Breast epithelium (tissue), 4 donors: ENCODE measurements at regions not wholly inside any gene's neighbourhood (a gene's known extent, or its start where the extent isn't known, plus 50 kb on each side); places are given as distances from the start of the nearest gene placed in this dataset.

Experiments used
- DNase-seq, 2 donors: peaks; one replicate each; pipeline ENCODE4 v3.0.0-alpha.2; 2019; ENCODE audit warnings: low spot score in 2 of 2
- H3K27ac ChIP-seq, 2 donors: fragments of 200-600 bp; sonication (generic) in 1 of 2; one replicate each; pipeline ENCODE4 v1.5.1; 2016 to 2019; ENCODE audit warnings: mild to moderate bottlenecking in 1 of 2
- H3K27me3 ChIP-seq, 2 donors: fragments of 200-600 bp; sonication (generic) in 1 of 2; one replicate each; pipeline versions ENCODE4 v1.5.1 to v1.6.0; 2017 to 2019; ENCODE audit warnings: control low read depth in 1 of 2, mild to moderate bottlenecking in 1 of 2
- H3K36me3 ChIP-seq: fragments of 200-600 bp; one replicate; pipeline ENCODE4 v1.5.1; 2019
- H3K4me1 ChIP-seq, 2 donors: fragments of 200-600 bp; sonication (generic); one replicate each; pipeline ENCODE4 v1.5.1; 2016 to 2019; ENCODE audit warnings: control low read depth in 1 of 2
- H3K4me3 ChIP-seq, 3 donors: fragments of 200-600 bp; sonication (generic); 1 replicate in 2 of 3; 2 replicates in 1 of 3; pipeline ENCODE4 v1.5.1; 2016 to 2019; ENCODE audit warnings: mild to moderate bottlenecking in 3 of 3, moderate library complexity in 2 of 3
- H3K9me3 ChIP-seq, 2 donors: fragments of 200-600 bp; sonication (generic) in 1 of 2; one replicate each; pipeline ENCODE4 v1.5.1; 2016 to 2019; ENCODE audit warnings: control low read depth in 1 of 2
- CTCF ChIP-seq, 3 donors: fragments of 450-650 bp; IDR thresholded peaks; one replicate each; pipeline ENCODE4 v1.5.1; 2016 to 2017; ENCODE audit warnings: antibody characterized with exemption in 3 of 3, mild to moderate bottlenecking in 3 of 3, moderate library complexity in 3 of 3
- POLR2A ChIP-seq: fragments of 450-650 bp; IDR thresholded peaks from one replicate; pipeline ENCODE4 v1.6.1; 2016; ENCODE audit warnings: antibody characterized with exemption, mild to moderate bottlenecking, moderate library complexity
- POLR2AphosphoS5 ChIP-seq, 3 donors: sonication (generic); formaldehyde crosslinking; IDR thresholded peaks; one replicate each; pipeline ENCODE4 v1.6.1; 2017; ENCODE audit warnings: antibody characterized with exemption in 3 of 3
- intact Hi-C: fragments of 100-400 bp; cut with DNase I; formaldehyde crosslinking; loops from one replicate; pipeline ENCODE4 v1.15.1; 2023; ENCODE audit warnings: low total_unique reads

- TF ChIP-seq POLR2AphosphoS5 (IDR thresholded peaks at IDR 0.05) (no peak), POLR2A (no peak), CTCF (IDR thresholded peaks at IDR 0.05) (no peak)
- H3K4me3 ChIP-seq = no peak overlapping the region
- no peak overlapping the region for H3K27ac ChIP-seq
- H3K27me3 ChIP-seq = no peaks in the 10 kb centered on the region
- no peaks in the 10 kb centered on the region for H3K4me1 ChIP-seq
- no peaks in the 10 kb centered on the region for H3K9me3 ChIP-seq
- DNase-seq = no peak
- intact Hi-C loops = no loop called here
- H3K36me3 ChIP-seq = no peaks in the 10 kb centered on the region
These were observed 87.7 kb downstream of the IYD start for GRCh38 chr6:150456466-150456865.

GRCh38 chr6:150456902-150457643 is 88.3 kb downstream of the IYD start:
- Histone ChIP-seq H3K27me3 (no peaks in the 10 kb centered on the region), H3K9me3 (no peaks in the 10 kb centered on the region), H3K4me3 (no peak overlapping the region), H3K4me1 (no peaks in the 10 kb centered on the region), H3K36me3 (no peaks in the 10 kb centered on the region), H3K27ac (no peak overlapping the region)
- no peak for DNase-seq
- intact Hi-C loops = no loop called here
- no peak for TF ChIP-seq POLR2AphosphoS5 (IDR thresholded peaks at IDR 0.05)
- TF ChIP-seq CTCF (IDR thresholded peaks at IDR 0.05) = no peak
- TF ChIP-seq POLR2A = no peak

- TF ChIP-seq CTCF (IDR thresholded peaks at IDR 0.05) (no peak), POLR2A (no peak), POLR2AphosphoS5 (IDR thresholded peaks at IDR 0.05) (no peak)
- Histone ChIP-seq H3K4me3 (no peak overlapping the region), H3K36me3 (no peaks in the 10 kb centered on the region), H3K4me1 (no peaks in the 10 kb centered on the region), H3K27me3 (no peaks in the 10 kb centered on the region), H3K9me3 (no peaks in the 10 kb centered on the region), H3K27ac (no peak overlapping the region)
- intact Hi-C loops = no loop called here
- DNase-seq = no peak
These were observed 89.8 kb downstream of the IYD start for GRCh38 chr6:150458579-150458978.

GRCh38 chr6:150463852-150464251 is 95.0 kb downstream of the IYD start:
- intact Hi-C loops = no loop called here
- no peak for TF ChIP-seq POLR2A
- no peak for TF ChIP-seq POLR2AphosphoS5 (IDR thresholded peaks at IDR 0.05)
- no peak for TF ChIP-seq CTCF (IDR thresholded peaks at IDR 0.05)
- H3K27me3 ChIP-seq = no peaks in the 10 kb centered on the region
- no peak overlapping the region for H3K27ac ChIP-seq
- H3K9me3 ChIP-seq = no peaks in the 10 kb centered on the region
- no peaks in the 10 kb centered on the region for H3K36me3 ChIP-seq
- no peaks in the 10 kb centered on the region for H3K4me1 ChIP-seq
- no peak overlapping the region for H3K4me3 ChIP-seq
- no peak for DNase-seq

GRCh38 chr6:150464966-150465365 is 96.2 kb downstream of the IYD start:
- DNase-seq = no peak
- no peaks in the 10 kb centered on the region for H3K27me3 ChIP-seq
- intact Hi-C loops = no loop called here
- no peaks in the 10 kb centered on the region for H3K36me3 ChIP-seq
- H3K9me3 ChIP-seq = no peaks in the 10 kb centered on the region
- H3K4me3 ChIP-seq = no peak overlapping the region
- H3K4me1 ChIP-seq = no peaks in the 10 kb centered on the region
- H3K27ac ChIP-seq = no peak overlapping the region
- TF ChIP-seq CTCF (IDR thresholded peaks at IDR 0.05) (no peak), POLR2AphosphoS5 (IDR thresholded peaks at IDR 0.05) (no peak), POLR2A (no peak)
